ENCODE measurements at regions not wholly inside any gene's neighbourhood (a gene's known extent, or its start where the extent isn't known, plus 50 kb on each side); places are given as distances from the start of the nearest gene placed in this dataset.

GRCh38 chr14:65854215-65854614, 441.7 kb downstream of the FUT8 start:
- no peak for TF ChIP-seq CTCF (conservative IDR thresholded peaks at IDR 0.05)

GRCh38 chr14:65860956-65861611, 448.6 kb downstream of the FUT8 start:
- TF ChIP-seq CTCF (conservative IDR thresholded peaks at IDR 0.05) = no peak
- H3K27ac ChIP-seq = no peak overlapping the region

More at GRCh38 chr14:65854215-65854614, 441.7 kb downstream of the FUT8 start:
- no peak overlapping the region; the same call in 1 of the 2 replicates for H3K27ac ChIP-seq

GRCh38 chr14:65864549-65864948, 452.0 kb downstream of the FUT8 start:
- no peak overlapping the region for H3K27ac ChIP-seq
- no peak for TF ChIP-seq CTCF (conservative IDR thresholded peaks at IDR 0.05)

- no peak for TF ChIP-seq CTCF (conservative IDR thresholded peaks at IDR 0.05)
- H3K27ac ChIP-seq = no peak overlapping the region
Observed at GRCh38 chr14:65864984-65865383, 452.5 kb downstream of the FUT8 start.

DNA sequence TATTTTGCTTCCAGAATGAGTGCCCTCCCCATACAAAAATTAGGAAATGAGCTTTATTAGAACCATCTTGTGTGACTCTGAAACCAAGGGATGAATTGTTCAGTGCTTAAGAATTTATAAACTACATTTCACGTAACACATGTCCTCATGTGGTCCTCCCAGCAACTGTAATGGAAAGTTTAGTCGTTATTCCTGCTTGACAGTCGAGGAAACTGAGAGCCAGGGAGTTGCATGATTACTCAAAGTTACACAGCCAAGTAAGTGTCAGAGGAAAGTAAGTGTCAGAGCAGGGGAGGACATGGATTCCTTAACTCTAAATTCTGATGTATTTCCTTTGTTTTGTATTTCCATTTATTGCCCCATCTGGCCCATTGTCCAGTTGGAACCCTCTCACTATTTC, 453.9 kb downstream of the FUT8 start:
- TF ChIP-seq CTCF (conservative IDR thresholded peaks at IDR 0.05) = no peak
- no peak overlapping the region for H3K27ac ChIP-seq

DNA sequence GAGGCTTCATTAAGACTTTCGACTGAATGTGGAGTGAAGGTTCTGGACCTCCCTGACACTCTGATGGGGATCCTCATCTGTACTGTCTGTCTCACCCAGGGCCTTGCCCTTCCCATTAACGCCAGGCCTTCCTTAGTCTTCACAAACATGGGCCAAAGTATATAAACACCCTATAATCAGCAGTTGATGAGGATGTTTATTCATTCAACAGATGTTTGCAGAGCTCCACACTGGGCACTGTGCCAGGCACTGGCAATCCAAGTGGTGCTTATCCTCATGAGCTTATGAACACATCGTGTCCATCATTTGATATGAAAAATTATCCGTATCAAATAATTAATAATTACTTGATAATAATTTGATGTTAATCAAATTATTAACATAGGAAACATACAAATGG, 454.4 kb downstream of the FUT8 start:
- no peak overlapping the region for H3K27ac ChIP-seq
- TF ChIP-seq CTCF (conservative IDR thresholded peaks at IDR 0.05) = no peak

GRCh38 chr14:65867333-65867732, 454.8 kb downstream of the FUT8 start:
- no peak for TF ChIP-seq CTCF (conservative IDR thresholded peaks at IDR 0.05)
- no peak overlapping the region for H3K27ac ChIP-seq
